Skin epidermis (tissue), 12 donors: ENCODE measurements at regions not wholly inside any gene's neighbourhood (a gene's known extent, or its start where the extent isn't known, plus 50 kb on each side); places are given as distances from the start of the nearest gene placed in this dataset.

Experiments
- H3K27ac ChIP-seq, 21 experiments: fragments of 200-600 bp; sonication (generic) in 11 of 21; one replicate each; pipeline ENCODE4 v1.5.0; 2020; ENCODE audit warnings: mild to moderate bottlenecking in 3 of 21, inconsistent platforms in 2 of 21, moderate library complexity in 2 of 21
- H3K4me3 ChIP-seq, 7 experiments: fragments of 200-600 bp; sonication (generic) in 2 of 7; one replicate each; pipeline ENCODE4 v1.5.0; 2020; ENCODE audit warnings: inconsistent platforms in 2 of 7, mild to moderate bottlenecking in 2 of 7, moderate library complexity in 1 of 7

- Histone ChIP-seq H3K4me3 (no peak overlapping the region), H3K27ac (no peak overlapping the region)
Observed at GRCh38 chrX:40148385-40149285, 50.9 kb upstream of the BCOR start.

- Histone ChIP-seq H3K27ac (no peak overlapping the region), H3K4me3 (no peak overlapping the region)
Observed at GRCh38 chrX:40147971-40148370, 50.2 kb upstream of the BCOR start.
